ENCODE measurements at regions not wholly inside any gene's neighbourhood (a gene's known extent, or its start where the extent isn't known, plus 50 kb on each side); places are given as distances from the start of the nearest gene placed in this dataset.

GRCh38 chr6:145272246-145272645, 463.1 kb downstream of the EPM2A start:
- no peak overlapping the region for H2AFZ ChIP-seq (ENCODE audit: low read length)
- no peaks in the 10 kb centered on the region for H3K27me3 ChIP-seq (ENCODE audit: insufficient read depth, low read length)
- no peaks in the 10 kb centered on the region for H3K4me1 ChIP-seq (ENCODE audit: insufficient read depth, low read length)
- H3K4me2 ChIP-seq (ENCODE audit: insufficient read depth, low read length): no peak overlapping the region
- H3K36me3 ChIP-seq (ENCODE audit: insufficient read depth, low read length): no peaks in the 10 kb centered on the region
- no peak overlapping the region for H3K27ac ChIP-seq (ENCODE audit: low read depth, low read length)
- no peak for TF ChIP-seq CTCF (IDR thresholded peaks at IDR 0.05; ENCODE audit: extremely low read depth, low read depth, low read length)
- no peak for DNase-seq (ENCODE audit: insufficient read length, low spot score, missing footprints)
- H4K20me1 ChIP-seq (ENCODE audit: insufficient read depth, low read length): no peaks in the 10 kb centered on the region
- no peaks in the 10 kb centered on the region for H3K79me2 ChIP-seq (ENCODE audit: insufficient read depth, low read length)
- no peaks in the 10 kb centered on the region for H3K9me3 ChIP-seq (ENCODE audit: low read depth, low read length)
- no peak overlapping the region for H3K4me3 ChIP-seq (ENCODE audit: insufficient read depth, low read length)

GRCh38 chr6:145273136-145273535, 462.2 kb downstream of the EPM2A start:
- Histone ChIP-seq H4K20me1 (ENCODE audit: insufficient read depth, low read length) (no peaks in the 10 kb centered on the region), H3K4me1 (ENCODE audit: insufficient read depth, low read length) (no peaks in the 10 kb centered on the region), H2AFZ (ENCODE audit: low read length) (no peak overlapping the region), H3K4me2 (ENCODE audit: insufficient read depth, low read length) (no peak overlapping the region), H3K9me3 (ENCODE audit: low read depth, low read length) (no peaks in the 10 kb centered on the region), H3K27me3 (ENCODE audit: insufficient read depth, low read length) (no peaks in the 10 kb centered on the region), H3K27ac (ENCODE audit: low read depth, low read length) (no peak overlapping the region), H3K79me2 (ENCODE audit: insufficient read depth, low read length) (no peaks in the 10 kb centered on the region), H3K36me3 (ENCODE audit: insufficient read depth, low read length) (no peaks in the 10 kb centered on the region), H3K4me3 (ENCODE audit: insufficient read depth, low read length) (no peak overlapping the region)
- TF ChIP-seq CTCF (IDR thresholded peaks at IDR 0.05; ENCODE audit: extremely low read depth, low read depth, low read length): no peak
- no peak for DNase-seq (ENCODE audit: insufficient read length, low spot score, missing footprints)

GRCh38 chr6:145274083-145274482, 461.2 kb downstream of the EPM2A start:
- H4K20me1 ChIP-seq (ENCODE audit: insufficient read depth, low read length): no peaks in the 10 kb centered on the region
- H3K4me3 ChIP-seq (ENCODE audit: insufficient read depth, low read length): no peak overlapping the region
- H3K36me3 ChIP-seq (ENCODE audit: insufficient read depth, low read length): no peaks in the 10 kb centered on the region
- H3K4me2 ChIP-seq (ENCODE audit: insufficient read depth, low read length): no peak overlapping the region
- no peak for TF ChIP-seq CTCF (IDR thresholded peaks at IDR 0.05; ENCODE audit: extremely low read depth, low read depth, low read length)
- DNase-seq (ENCODE audit: insufficient read length, low spot score, missing footprints): no peak
- no peaks in the 10 kb centered on the region for H3K79me2 ChIP-seq (ENCODE audit: insufficient read depth, low read length)
- H3K4me1 ChIP-seq (ENCODE audit: insufficient read depth, low read length): no peaks in the 10 kb centered on the region
- no peak overlapping the region for H3K27ac ChIP-seq (ENCODE audit: low read depth, low read length)
- H3K9me3 ChIP-seq (ENCODE audit: low read depth, low read length): no peaks in the 10 kb centered on the region
- no peaks in the 10 kb centered on the region for H3K27me3 ChIP-seq (ENCODE audit: insufficient read depth, low read length)
- H2AFZ ChIP-seq (ENCODE audit: low read length): no peak overlapping the region

GRCh38 chr6:145275019-145275418, 460.3 kb downstream of the EPM2A start:
- no peak for DNase-seq (ENCODE audit: insufficient read length, low spot score, missing footprints)
- H3K4me2 ChIP-seq (ENCODE audit: insufficient read depth, low read length): no peak overlapping the region

More at GRCh38 chr6:145275019-145275418, 460.3 kb downstream of the EPM2A start:
- Histone ChIP-seq H3K27me3 (ENCODE audit: insufficient read depth, low read length) (no peaks in the 10 kb centered on the region), H2AFZ (ENCODE audit: low read length) (no peak overlapping the region), H4K20me1 (ENCODE audit: insufficient read depth, low read length) (no peaks in the 10 kb centered on the region), H3K9me3 (ENCODE audit: low read depth, low read length) (no peaks in the 10 kb centered on the region), H3K4me1 (ENCODE audit: insufficient read depth, low read length) (no peaks in the 10 kb centered on the region), H3K27ac (ENCODE audit: low read depth, low read length) (no peak overlapping the region), H3K79me2 (ENCODE audit: insufficient read depth, low read length) (no peaks in the 10 kb centered on the region), H3K36me3 (ENCODE audit: insufficient read depth, low read length) (no peaks in the 10 kb centered on the region), H3K4me3 (ENCODE audit: insufficient read depth, low read length) (no peak overlapping the region)
- TF ChIP-seq CTCF (IDR thresholded peaks at IDR 0.05; ENCODE audit: extremely low read depth, low read depth, low read length): no peak

Data from osteoblast (primary cell).